ENCODE measurements at regions not wholly inside any gene's neighbourhood (a gene's known extent, or its start where the extent isn't known, plus 50 kb on each side); places are given as distances from the start of the nearest gene placed in this dataset.

DNA sequence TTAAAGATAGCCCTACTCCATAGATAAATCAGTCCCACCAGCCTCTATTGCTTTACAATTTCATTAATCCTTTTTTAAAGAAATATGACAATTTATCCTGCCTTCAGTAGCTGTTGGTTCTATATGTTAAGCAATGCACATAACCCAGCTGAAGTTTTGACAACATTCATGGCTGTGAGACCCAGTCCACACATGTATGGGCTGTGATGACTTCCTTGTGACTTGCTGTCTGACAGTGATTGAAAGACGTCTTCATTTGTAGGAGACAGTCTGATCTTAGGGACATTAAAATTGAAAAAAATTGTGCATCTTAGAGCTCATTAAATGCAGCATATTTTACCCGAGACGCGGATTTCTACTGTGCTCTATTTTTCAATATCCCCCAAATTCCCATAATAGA, 252.0 kb upstream of the ASIC2 start:
- H3K36me3 ChIP-seq (ENCODE audit: control insufficient read depth, insufficient read depth, low read length), result no peaks in the 10 kb centered on the region
- no peak overlapping the region for H3K4me3 ChIP-seq (ENCODE audit: low read depth, low read length)

DNA sequence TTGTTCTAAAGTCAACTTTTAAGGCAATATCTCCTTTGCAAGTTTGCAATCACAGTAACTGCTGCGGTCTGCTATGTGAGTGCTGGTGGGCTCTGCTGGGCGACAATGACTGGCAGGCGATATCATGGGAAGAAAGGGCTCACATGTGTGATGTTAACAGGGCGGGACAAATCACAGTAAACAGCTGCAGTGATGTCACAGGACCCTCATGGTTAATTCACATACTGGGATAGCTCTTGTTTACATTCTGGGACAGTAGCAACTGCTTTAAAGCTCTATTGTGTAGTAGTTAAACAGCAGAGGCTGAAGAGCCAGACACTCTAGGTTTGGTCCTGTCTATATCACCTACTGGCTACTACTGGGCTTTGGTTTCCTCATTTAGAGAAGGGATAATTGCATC, 257.2 kb upstream of the ASIC2 start:
- no peak overlapping the region for H3K9ac ChIP-seq (ENCODE audit: low read depth, low read length)
- no peaks in the 10 kb centered on the region for H3K9me3 ChIP-seq (ENCODE audit: control insufficient read depth, insufficient read depth, low read length)
- H3K4me3 ChIP-seq (ENCODE audit: low read depth, low read length), result no peak overlapping the region
- H3K36me3 ChIP-seq (ENCODE audit: control insufficient read depth, insufficient read depth, low read length), result no peaks in the 10 kb centered on the region
- no peaks in the 10 kb centered on the region for H3K27me3 ChIP-seq (ENCODE audit: control insufficient read depth, insufficient read depth, low read length)
- H3K4me1 ChIP-seq (ENCODE audit: control insufficient read depth, insufficient read depth, low read length), result no peaks in the 10 kb centered on the region

More for the DNA sequence above, 252.0 kb upstream of the ASIC2 start:
- no peaks in the 10 kb centered on the region for H3K9me3 ChIP-seq (ENCODE audit: control insufficient read depth, insufficient read depth, low read length)
- no peaks in the 10 kb centered on the region for H3K27me3 ChIP-seq (ENCODE audit: control insufficient read depth, insufficient read depth, low read length)
- no peaks in the 10 kb centered on the region for H3K4me1 ChIP-seq (ENCODE audit: control insufficient read depth, insufficient read depth, low read length)
- no peak overlapping the region for H3K9ac ChIP-seq (ENCODE audit: low read depth, low read length)

- H3K4me1 ChIP-seq (ENCODE audit: control insufficient read depth, insufficient read depth, low read length), result no peaks in the 10 kb centered on the region
- no peaks in the 10 kb centered on the region for H3K27me3 ChIP-seq (ENCODE audit: control insufficient read depth, insufficient read depth, low read length)
- H3K4me3 ChIP-seq (ENCODE audit: low read depth, low read length), result no peak overlapping the region
- no peaks in the 10 kb centered on the region for H3K9me3 ChIP-seq (ENCODE audit: control insufficient read depth, insufficient read depth, low read length)
- no peak overlapping the region for H3K9ac ChIP-seq (ENCODE audit: low read depth, low read length)
- no peaks in the 10 kb centered on the region for H3K36me3 ChIP-seq (ENCODE audit: control insufficient read depth, insufficient read depth, low read length)
Observed at GRCh38 chr17:33551075-33551474, 258.0 kb upstream of the ASIC2 start.

DNA sequence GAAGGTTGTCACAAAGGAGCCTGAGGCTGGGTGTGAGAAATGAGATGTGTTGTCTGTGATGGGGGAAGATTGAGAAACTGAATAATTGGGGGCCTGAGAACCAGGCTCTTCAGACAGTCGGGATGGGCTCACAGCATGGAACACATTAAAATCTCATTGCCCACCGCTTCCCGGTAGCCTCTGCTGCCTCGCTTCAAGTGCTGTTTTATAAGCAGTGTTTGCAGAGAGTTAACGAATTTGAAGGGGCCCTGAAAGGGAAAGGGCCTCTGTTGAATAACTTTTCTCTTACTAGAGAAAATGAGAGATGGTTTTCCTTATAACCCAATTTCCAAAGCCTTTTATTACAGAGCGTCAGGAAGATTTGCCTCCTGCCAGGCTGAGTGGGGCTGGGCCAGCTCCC, 258.8 kb upstream of the ASIC2 start:
- H3K27me3 ChIP-seq (ENCODE audit: control insufficient read depth, insufficient read depth, low read length), result no peaks in the 10 kb centered on the region
- no peaks in the 10 kb centered on the region for H3K36me3 ChIP-seq (ENCODE audit: control insufficient read depth, insufficient read depth, low read length)

DNA sequence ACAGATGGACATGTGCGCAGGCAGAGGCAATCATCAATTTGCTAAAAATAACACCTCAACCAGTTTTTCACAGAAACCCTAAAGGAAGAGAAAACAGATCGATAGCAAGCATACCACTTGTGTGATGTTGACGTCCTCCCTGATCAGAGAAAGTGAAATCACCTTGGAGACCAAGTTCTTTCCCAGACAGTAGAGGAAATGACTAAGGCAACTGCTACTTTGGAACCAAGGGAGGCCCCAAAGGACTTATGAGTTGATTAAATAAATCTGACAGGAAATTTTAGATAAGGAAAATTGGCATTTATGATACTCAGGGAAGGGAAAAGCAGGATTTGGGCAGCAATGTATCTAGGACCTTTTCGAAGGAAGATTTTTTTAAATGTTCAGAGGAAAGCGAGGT, 267.1 kb upstream of the ASIC2 start:
- Histone ChIP-seq H3K9me3 (ENCODE audit: control insufficient read depth, insufficient read depth, low read length) (no peaks in the 10 kb centered on the region), H3K9ac (ENCODE audit: low read depth, low read length) (no peak overlapping the region), H3K4me1 (ENCODE audit: control insufficient read depth, insufficient read depth, low read length) (no peaks in the 10 kb centered on the region), H3K4me3 (ENCODE audit: low read depth, low read length) (no peak overlapping the region), H3K27me3 (ENCODE audit: control insufficient read depth, insufficient read depth, low read length) (no peaks in the 10 kb centered on the region), H3K36me3 (ENCODE audit: control insufficient read depth, insufficient read depth, low read length) (no peaks in the 10 kb centered on the region)

More for the DNA sequence above, 258.8 kb upstream of the ASIC2 start:
- no peak overlapping the region for H3K4me3 ChIP-seq (ENCODE audit: low read depth, low read length)
- no peaks in the 10 kb centered on the region for H3K4me1 ChIP-seq (ENCODE audit: control insufficient read depth, insufficient read depth, low read length)
- no peaks in the 10 kb centered on the region for H3K9me3 ChIP-seq (ENCODE audit: control insufficient read depth, insufficient read depth, low read length)
- no peak overlapping the region for H3K9ac ChIP-seq (ENCODE audit: low read depth, low read length)

DNA sequence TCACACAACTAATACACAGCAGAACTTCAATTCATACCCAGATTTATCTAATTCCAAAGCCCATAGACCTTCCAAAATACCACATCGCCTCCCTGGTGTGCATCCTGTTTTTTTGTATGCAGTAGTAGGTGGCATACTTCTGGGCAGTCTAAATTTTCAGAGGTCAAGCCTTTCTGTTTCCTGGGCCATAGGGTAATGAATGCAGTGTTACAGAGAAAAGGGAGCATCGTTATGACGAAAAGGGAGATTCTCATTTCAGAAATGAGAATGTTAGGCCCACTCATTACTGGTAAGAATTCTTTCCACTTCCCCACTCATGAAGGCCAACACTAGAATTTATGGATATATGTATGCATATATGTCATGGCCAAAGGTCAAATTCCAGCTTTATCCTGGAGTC, 267.8 kb upstream of the ASIC2 start:
- Histone ChIP-seq H3K27me3 (ENCODE audit: control insufficient read depth, insufficient read depth, low read length) (no peaks in the 10 kb centered on the region), H3K9me3 (ENCODE audit: control insufficient read depth, insufficient read depth, low read length) (no peaks in the 10 kb centered on the region), H3K9ac (ENCODE audit: low read depth, low read length) (no peak overlapping the region), H3K4me3 (ENCODE audit: low read depth, low read length) (no peak overlapping the region), H3K4me1 (ENCODE audit: control insufficient read depth, insufficient read depth, low read length) (no peaks in the 10 kb centered on the region), H3K36me3 (ENCODE audit: control insufficient read depth, insufficient read depth, low read length) (no peaks in the 10 kb centered on the region)

- no peaks in the 10 kb centered on the region for H3K4me1 ChIP-seq (ENCODE audit: control insufficient read depth, insufficient read depth, low read length)
- H3K9ac ChIP-seq (ENCODE audit: low read depth, low read length), result no peak overlapping the region
- H3K36me3 ChIP-seq (ENCODE audit: control insufficient read depth, insufficient read depth, low read length), result no peaks in the 10 kb centered on the region
- H3K9me3 ChIP-seq (ENCODE audit: control insufficient read depth, insufficient read depth, low read length), result no peaks in the 10 kb centered on the region
- H3K4me3 ChIP-seq (ENCODE audit: low read depth, low read length), result no peak overlapping the region
- H3K27me3 ChIP-seq (ENCODE audit: control insufficient read depth, insufficient read depth, low read length), result no peaks in the 10 kb centered on the region
Observed at GRCh38 chr17:33561569-33562334, 268.7 kb upstream of the ASIC2 start.

DNA sequence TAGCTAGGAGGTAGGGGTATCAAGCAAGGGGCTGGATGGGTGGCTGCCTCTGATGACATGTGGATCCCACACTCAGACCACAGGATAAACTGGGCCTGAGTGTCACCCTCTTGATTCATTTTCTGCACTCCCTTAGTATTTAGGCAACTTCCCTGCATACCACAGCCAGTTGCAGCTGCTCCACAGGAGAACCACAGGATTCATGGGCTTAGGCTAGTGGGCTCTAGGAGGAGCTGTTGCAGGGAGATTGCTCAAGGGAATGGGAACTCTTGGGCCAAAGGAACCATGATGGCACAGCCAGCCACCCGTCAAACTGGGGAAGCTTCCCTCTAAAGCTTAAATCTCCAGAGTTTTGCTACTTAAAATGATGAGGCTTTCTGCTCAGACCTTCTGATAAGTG, 269.7 kb upstream of the ASIC2 start:
- no peaks in the 10 kb centered on the region for H3K36me3 ChIP-seq (ENCODE audit: control insufficient read depth, insufficient read depth, low read length)
- no peaks in the 10 kb centered on the region for H3K9me3 ChIP-seq (ENCODE audit: control insufficient read depth, insufficient read depth, low read length)
- H3K27me3 ChIP-seq (ENCODE audit: control insufficient read depth, insufficient read depth, low read length), result no peaks in the 10 kb centered on the region
- no peaks in the 10 kb centered on the region for H3K4me1 ChIP-seq (ENCODE audit: control insufficient read depth, insufficient read depth, low read length)
- H3K9ac ChIP-seq (ENCODE audit: low read depth, low read length), result no peak overlapping the region
- H3K4me3 ChIP-seq (ENCODE audit: low read depth, low read length), result no peak overlapping the region

- Histone ChIP-seq H3K4me3 (ENCODE audit: low read depth, low read length) (no peak overlapping the region), H3K36me3 (ENCODE audit: control insufficient read depth, insufficient read depth, low read length) (no peaks in the 10 kb centered on the region), H3K27me3 (ENCODE audit: control insufficient read depth, insufficient read depth, low read length) (no peaks in the 10 kb centered on the region), H3K9ac (ENCODE audit: low read depth, low read length) (no peak overlapping the region), H3K9me3 (ENCODE audit: control insufficient read depth, insufficient read depth, low read length) (no peaks in the 10 kb centered on the region), H3K4me1 (ENCODE audit: control insufficient read depth, insufficient read depth, low read length) (no peaks in the 10 kb centered on the region)
Observed at GRCh38 chr17:33564146-33564545, 271.1 kb upstream of the ASIC2 start.

DNA sequence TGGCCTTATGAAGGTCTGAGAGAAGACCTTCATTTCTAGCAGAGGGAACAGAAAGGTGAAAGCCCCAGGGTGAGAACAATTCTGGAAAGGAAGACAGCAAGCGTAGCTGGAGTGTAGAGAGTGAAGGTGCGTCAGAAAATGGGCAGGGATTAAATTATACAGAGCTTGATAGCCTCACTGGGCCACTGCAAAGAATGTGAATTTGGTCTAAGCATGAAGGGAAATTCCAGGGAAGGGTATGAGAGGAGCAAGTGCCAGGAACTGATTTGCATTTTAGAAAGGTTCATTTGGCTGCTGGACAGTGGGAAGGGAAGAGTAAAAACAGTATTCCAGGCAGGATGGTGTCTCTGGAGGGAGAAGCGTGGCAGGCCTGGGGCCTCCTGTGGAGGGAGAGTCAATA, 274.1 kb upstream of the ASIC2 start:
- no peaks in the 10 kb centered on the region for H3K36me3 ChIP-seq (ENCODE audit: control insufficient read depth, insufficient read depth, low read length)
- H3K27me3 ChIP-seq (ENCODE audit: control insufficient read depth, insufficient read depth, low read length), result no peaks in the 10 kb centered on the region
- no peak overlapping the region for H3K4me3 ChIP-seq (ENCODE audit: low read depth, low read length)

DNA sequence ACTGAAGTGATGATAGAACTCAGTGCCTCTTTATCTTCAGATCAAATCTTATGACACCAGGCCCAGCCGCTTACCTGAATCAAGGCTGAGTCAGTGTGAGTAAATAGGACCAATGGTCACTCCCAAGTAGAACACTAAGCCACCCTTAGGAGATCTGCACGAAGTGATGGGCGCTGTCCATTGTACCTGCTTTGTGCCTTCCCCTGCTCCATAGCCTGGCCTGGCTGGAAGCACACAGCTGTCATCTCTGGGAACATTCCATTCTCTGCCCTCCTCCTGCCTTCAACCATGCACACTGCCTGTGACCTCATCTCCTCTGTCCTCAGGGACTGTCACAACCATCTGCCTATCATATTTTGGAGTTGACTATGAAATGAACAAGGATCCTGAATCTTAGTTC, 279.5 kb upstream of the ASIC2 start:
- Histone ChIP-seq H3K9me3 (ENCODE audit: control insufficient read depth, insufficient read depth, low read length) (no peaks in the 10 kb centered on the region), H3K4me3 (ENCODE audit: low read depth, low read length) (no peak overlapping the region), H3K9ac (ENCODE audit: low read depth, low read length) (no peak overlapping the region), H3K36me3 (ENCODE audit: control insufficient read depth, insufficient read depth, low read length) (no peaks in the 10 kb centered on the region), H3K27me3 (ENCODE audit: control insufficient read depth, insufficient read depth, low read length) (no peaks in the 10 kb centered on the region), H3K4me1 (ENCODE audit: control insufficient read depth, insufficient read depth, low read length) (no peaks in the 10 kb centered on the region)

More for the DNA sequence above, 274.1 kb upstream of the ASIC2 start:
- Histone ChIP-seq H3K9me3 (ENCODE audit: control insufficient read depth, insufficient read depth, low read length) (no peaks in the 10 kb centered on the region), H3K4me1 (ENCODE audit: control insufficient read depth, insufficient read depth, low read length) (no peaks in the 10 kb centered on the region), H3K9ac (ENCODE audit: low read depth, low read length) (no peak overlapping the region)

DNA sequence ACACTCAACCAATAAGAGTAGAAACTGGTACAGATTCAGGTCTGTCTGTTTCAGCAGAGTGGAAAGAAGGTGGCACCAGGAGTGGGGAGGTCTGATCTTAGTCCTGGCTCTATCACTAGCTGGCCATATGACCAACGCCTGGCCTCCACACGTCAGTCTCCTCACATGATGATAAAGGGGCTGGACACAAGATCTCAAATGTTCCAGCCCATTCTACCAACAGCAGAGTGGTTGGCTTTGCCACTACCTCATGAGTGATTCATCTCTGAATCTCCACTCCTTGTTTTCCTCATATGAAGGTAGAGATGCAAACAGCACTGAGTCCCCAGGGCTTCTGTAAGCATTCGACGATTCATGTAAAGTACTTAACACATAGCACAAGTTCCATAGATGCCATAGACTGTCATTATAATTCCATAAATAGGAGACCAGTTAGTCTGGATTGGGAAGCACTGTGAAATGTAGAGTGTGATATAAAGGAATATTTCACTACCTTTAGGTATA, 281.9 kb upstream of the ASIC2 start:
- Histone ChIP-seq H3K27me3 (ENCODE audit: control insufficient read depth, insufficient read depth, low read length) (no peaks in the 10 kb centered on the region), H3K4me1 (ENCODE audit: control insufficient read depth, insufficient read depth, low read length) (no peaks in the 10 kb centered on the region), H3K36me3 (ENCODE audit: control insufficient read depth, insufficient read depth, low read length) (no peaks in the 10 kb centered on the region), H3K9me3 (ENCODE audit: control insufficient read depth, insufficient read depth, low read length) (no peaks in the 10 kb centered on the region), H3K4me3 (ENCODE audit: low read depth, low read length) (no peak overlapping the region), H3K9ac (ENCODE audit: low read depth, low read length) (no peak overlapping the region)
